H1 (cell line): ENCODE measurements at regions not wholly inside any gene's neighbourhood (a gene's known extent, or its start where the extent isn't known, plus 50 kb on each side); places are given as distances from the start of the nearest gene placed in this dataset.

Experiments
- TF ChIP-seq, protein P1 (sequence below), 3 experiments: IDR thresholded peaks; 1 replicate in 2 of 3; 2 replicates in 1 of 3; pipeline versions ENCODE4 v1.5.1 to v1.6.1; 2011; ENCODE audit warnings: low read length in 3 of 3, mild to moderate bottlenecking in 3 of 3, inconsistent platforms in 2 of 3, low read depth in 1 of 3, moderate library complexity in 1 of 3; ENCODE audit not compliant: insufficient read depth in 1 of 3; ENCODE audit errors: control extremely low read depth in 1 of 3

DNA sequence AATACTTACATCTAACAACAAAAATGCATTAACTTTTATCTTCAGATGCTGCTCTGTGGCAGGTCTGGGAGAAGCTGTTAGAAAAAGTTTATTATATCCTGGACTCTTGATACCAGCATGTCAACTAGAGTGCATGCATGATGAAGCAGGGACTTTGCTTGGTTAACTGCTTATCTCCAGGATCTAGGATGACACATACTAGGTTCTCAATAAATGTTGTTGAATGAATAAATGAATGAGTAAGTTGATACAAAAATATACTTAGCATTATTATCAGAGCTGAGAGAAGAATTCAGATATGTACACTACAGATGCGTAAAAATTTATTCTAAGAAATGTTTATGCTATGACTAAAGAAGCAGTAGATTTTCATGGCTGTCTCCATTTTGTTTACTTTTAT is 304.3 kb downstream of the LTN1 start (continued):
- TF ChIP-seq, protein P1, sequence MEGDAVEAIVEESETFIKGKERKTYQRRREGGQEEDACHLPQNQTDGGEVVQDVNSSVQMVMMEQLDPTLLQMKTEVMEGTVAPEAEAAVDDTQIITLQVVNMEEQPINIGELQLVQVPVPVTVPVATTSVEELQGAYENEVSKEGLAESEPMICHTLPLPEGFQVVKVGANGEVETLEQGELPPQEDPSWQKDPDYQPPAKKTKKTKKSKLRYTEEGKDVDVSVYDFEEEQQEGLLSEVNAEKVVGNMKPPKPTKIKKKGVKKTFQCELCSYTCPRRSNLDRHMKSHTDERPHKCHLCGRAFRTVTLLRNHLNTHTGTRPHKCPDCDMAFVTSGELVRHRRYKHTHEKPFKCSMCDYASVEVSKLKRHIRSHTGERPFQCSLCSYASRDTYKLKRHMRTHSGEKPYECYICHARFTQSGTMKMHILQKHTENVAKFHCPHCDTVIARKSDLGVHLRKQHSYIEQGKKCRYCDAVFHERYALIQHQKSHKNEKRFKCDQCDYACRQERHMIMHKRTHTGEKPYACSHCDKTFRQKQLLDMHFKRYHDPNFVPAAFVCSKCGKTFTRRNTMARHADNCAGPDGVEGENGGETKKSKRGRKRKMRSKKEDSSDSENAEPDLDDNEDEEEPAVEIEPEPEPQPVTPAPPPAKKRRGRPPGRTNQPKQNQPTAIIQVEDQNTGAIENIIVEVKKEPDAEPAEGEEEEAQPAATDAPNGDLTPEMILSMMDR (IDR thresholded peaks at IDR 0.05; ENCODE audit: control extremely low read depth in 1 of 3, insufficient read depth in 1 of 3, low read depth in 1 of 3, low read length in 3 of 3): no peak
- TF ChIP-seq, all 59 proteins: peak for 0
